ENCODE measurements at regions not wholly inside any gene's neighbourhood (a gene's known extent, or its start where the extent isn't known, plus 50 kb on each side); places are given as distances from the start of the nearest gene placed in this dataset.

- TF ChIP-seq CTCF (IDR thresholded peaks at IDR 0.05; ENCODE audit: borderline replicate concordance, extremely low read depth, low read length, poor library complexity, severe bottlenecking) (no peak), EZH2 (IDR thresholded peaks at IDR 0.05; ENCODE audit: borderline replicate concordance, low read depth, low read length, severe bottlenecking) (no peak)
Measured at GRCh38 chr5:33072726-33073125, 361.6 kb downstream of the NPR3 start.
